Smooth muscle cell (in vitro differentiated cells): ENCODE measurements at regions not wholly inside any gene's neighbourhood (a gene's known extent, or its start where the extent isn't known, plus 50 kb on each side); places are given as distances from the start of the nearest gene placed in this dataset.
"Not testable (repeated sequence)": the region's sequence is repeated elsewhere in the genome, so short reads cannot be mapped to it uniquely, and the experiment has no call there.

ENCODE experiments used
- DNase-seq: peaks from one replicate; lab custom pipeline; 2025; ENCODE audit not compliant: unreplicated experiment; lab: John Stamatoyannopoulos, UW
- H2AFZ ChIP-seq: fragments of 200-600 bp; sonication (generic); 2 replicates; pipeline ENCODE4 v1.6.0; 2016; ENCODE audit warnings: antibody characterized with exemption, low read depth, mild to moderate bottlenecking
- H3F3A ChIP-seq: fragments of 200-600 bp; sonication (generic); 2 replicates; pipeline ENCODE4 v1.6.0; 2017; ENCODE audit warnings: antibody characterized with exemption, low read depth
- H3K27ac ChIP-seq: fragments of 200-600 bp; sonication (generic); 2 replicates; pipeline ENCODE4 v1.5.1; 2016; ENCODE audit warnings: low read depth, mild to moderate bottlenecking
- H3K27me3 ChIP-seq: fragments of 200-600 bp; sonication (generic); 2 replicates; pipeline ENCODE4 v1.6.1; 2016; ENCODE audit warnings: low read depth, mild to moderate bottlenecking
- H3K36me3 ChIP-seq: fragments of 200-600 bp; sonication (generic); 2 replicates; pipeline ENCODE4 v1.5.1; 2016; ENCODE audit warnings: low read depth
- H3K4me1 ChIP-seq: fragments of 200-600 bp; sonication (generic); 2 replicates; pipeline ENCODE4 v1.5.1; 2016; ENCODE audit warnings: low read depth
- H3K4me2 ChIP-seq: fragments of 200-600 bp; sonication (generic); 2 replicates; pipeline ENCODE4 v1.6.0; 2016; ENCODE audit warnings: mild to moderate bottlenecking
- H3K4me3 ChIP-seq: fragments of 200-600 bp; sonication (generic); 2 replicates; pipeline ENCODE4 v1.5.1; 2016; ENCODE audit warnings: mild to moderate bottlenecking
- H3K79me2 ChIP-seq: fragments of 200-600 bp; sonication (generic); 2 replicates; pipeline ENCODE4 v1.6.0; 2016; ENCODE audit warnings: low read depth, mild to moderate bottlenecking
- H3K9ac ChIP-seq: fragments of 200-600 bp; sonication (generic); 2 replicates; pipeline ENCODE4 v1.6.0; 2016; ENCODE audit warnings: low read depth
- H3K9me3 ChIP-seq: fragments of 200-600 bp; sonication (generic); replicated peaks from 2 replicates; pipeline ENCODE4 v1.5.1; 2016; ENCODE audit warnings: low read depth
- H4K20me1 ChIP-seq: fragments of 200-600 bp; sonication (generic); 2 replicates; pipeline ENCODE4 v1.6.0; 2016; ENCODE audit warnings: low read depth
- WGBS: methylation state at CpG from one replicate; pipeline ENCODE4 v1.1.7; 2016; ENCODE audit warnings: low lambda C conversion rate; 5-methylcytosine and 5-hydroxymethylcytosine counted together

DNA sequence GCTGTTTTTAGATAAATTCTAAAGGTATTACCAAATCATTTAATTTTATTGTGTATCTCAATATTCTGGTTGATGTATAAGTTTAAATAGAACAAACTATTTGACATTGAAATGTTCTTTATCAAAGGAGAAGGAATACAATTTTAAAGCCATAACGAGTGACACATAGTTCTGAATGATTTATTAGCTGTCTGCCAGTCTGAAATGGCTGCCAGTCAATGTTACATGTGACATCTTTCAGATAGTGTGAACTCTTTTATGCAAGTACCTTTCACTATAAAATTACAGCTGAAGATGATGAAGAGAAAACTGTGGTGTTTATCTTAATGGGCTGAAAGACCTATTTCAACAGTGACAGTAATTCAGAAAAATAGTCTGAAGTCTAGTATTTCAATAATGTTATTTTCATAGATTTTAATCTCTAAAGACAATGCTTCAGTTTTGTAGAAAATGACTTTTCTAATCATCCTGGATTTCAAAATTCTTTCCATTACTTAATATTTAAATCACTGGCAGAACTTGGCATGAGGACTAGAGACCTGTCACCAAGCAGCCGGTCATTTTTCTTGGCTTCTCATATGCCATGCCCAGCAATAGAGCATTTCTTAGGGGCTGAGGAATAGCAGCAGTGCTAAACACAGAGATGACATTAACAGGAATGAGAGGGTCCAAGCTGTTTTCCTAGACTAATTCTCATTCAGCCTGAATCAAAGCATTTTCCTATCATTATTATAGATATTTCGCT, 178.5 kb upstream of the C1QTNF3 start:
- H3K27ac ChIP-seq, H3K79me2 ChIP-seq, H3K36me3 ChIP-seq, H3K4me1 ChIP-seq, H3K9me3 ChIP-seq, H3K4me3 ChIP-seq, H4K20me1 ChIP-seq, H3K27me3 ChIP-seq, DNase-seq, H3K9ac ChIP-seq, H3F3A ChIP-seq, H2AFZ ChIP-seq, H3K4me2 ChIP-seq: not testable (repeated sequence)
- 83% methylated on average over 3 of the region's 3 CpGs for WGBS

GRCh38 chr5:34223158-34223557, 180.1 kb upstream of the C1QTNF3 start:
- not testable (repeated sequence) for H3K4me3 ChIP-seq, H3K4me2 ChIP-seq, H3K9ac ChIP-seq, H3F3A ChIP-seq, H3K27ac ChIP-seq, H3K27me3 ChIP-seq, H2AFZ ChIP-seq, H3K4me1 ChIP-seq, H4K20me1 ChIP-seq, H3K79me2 ChIP-seq, H3K36me3 ChIP-seq, H3K9me3 ChIP-seq, DNase-seq
- WGBS: no CpG with 5 or more reads among the region's 3 CpGs

DNA sequence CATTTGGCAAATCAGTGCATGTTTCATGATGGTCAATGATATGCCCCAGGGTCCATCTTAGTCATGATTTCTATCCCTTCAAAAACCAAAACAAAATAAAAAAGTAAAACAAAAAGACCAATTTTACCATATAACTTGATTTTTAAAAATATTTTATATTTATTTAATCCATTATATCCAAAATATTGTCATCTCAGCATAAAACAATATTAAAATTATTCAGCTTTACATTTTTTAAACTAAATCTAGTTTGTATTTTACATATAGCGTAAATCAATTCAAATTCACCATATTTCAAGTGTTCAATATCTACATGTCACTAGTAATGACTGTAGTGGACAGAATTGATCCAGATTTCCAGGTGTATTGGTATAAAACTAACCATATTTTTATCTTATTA, 187.4 kb upstream of the C1QTNF3 start:
- not testable (repeated sequence) for H3K4me3 ChIP-seq, H3K9me3 ChIP-seq, H3K79me2 ChIP-seq, H3K36me3 ChIP-seq, H3K4me2 ChIP-seq, H3K27me3 ChIP-seq, H2AFZ ChIP-seq, DNase-seq, H4K20me1 ChIP-seq, H3K4me1 ChIP-seq, H3K27ac ChIP-seq, H3K9ac ChIP-seq, H3F3A ChIP-seq
- 94% methylated on average over 1 of the region's 1 CpG for whole genome bisulfite sequencing

- H3K4me2 ChIP-seq: peak overlapping the region; percentile 81
Observed at GRCh38 chr5:34243802-34244201, 200.8 kb upstream of the C1QTNF3 start.

DNA sequence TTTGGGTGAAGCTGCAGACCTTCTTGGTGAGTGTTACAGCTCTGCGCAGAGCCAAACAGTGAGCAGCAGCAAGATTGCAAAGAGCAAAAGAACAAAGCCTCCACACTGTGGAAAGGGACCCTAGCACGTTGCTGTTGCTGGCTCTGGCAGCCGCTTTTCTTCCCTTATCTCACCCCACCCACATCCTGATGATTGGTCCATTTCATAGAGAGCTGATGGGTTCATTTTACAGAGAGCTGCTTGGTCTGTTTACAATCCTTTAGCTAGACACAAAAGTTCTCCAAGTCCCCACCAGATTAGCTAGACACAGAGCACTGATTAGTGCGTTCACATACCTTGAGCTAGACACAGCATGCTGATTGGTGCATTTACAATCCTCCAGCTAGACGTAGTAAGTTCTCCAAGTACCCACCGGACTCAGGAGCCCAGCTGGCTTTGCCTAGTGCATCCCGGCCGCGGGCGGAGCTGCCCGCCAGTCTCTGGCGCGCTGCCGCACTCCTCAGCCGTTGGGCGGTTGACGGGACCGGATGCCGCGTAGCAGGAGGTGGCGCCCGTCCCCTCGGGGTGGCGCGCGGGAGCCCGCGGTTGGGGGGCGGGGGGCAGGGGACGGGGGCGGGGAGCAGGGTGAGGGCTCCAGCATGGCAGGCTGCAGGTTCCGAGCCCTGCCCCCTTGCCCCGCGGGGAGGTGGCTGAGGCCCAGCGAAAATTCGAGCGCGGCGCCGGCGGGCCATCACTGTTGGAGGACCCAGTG, 201.4 kb upstream of the C1QTNF3 start:
- not testable (repeated sequence) for H3K36me3 ChIP-seq, H4K20me1 ChIP-seq, H3K4me1 ChIP-seq, H3K9me3 ChIP-seq, H3K27me3 ChIP-seq, H3K79me2 ChIP-seq, H3F3A ChIP-seq, DNase-seq, H3K9ac ChIP-seq
- WGBS: 1% methylated on average over 22 of the region's 41 CpGs
- peak overlapping the region; percentile 56 for H3K4me3 ChIP-seq
- H3K27ac ChIP-seq: peak overlapping the region; percentile 23
- H3K4me2 ChIP-seq: peak overlapping the region; percentile 81
- H2AFZ ChIP-seq: peak overlapping the region; percentile 41

More at GRCh38 chr5:34243802-34244201, 200.8 kb upstream of the C1QTNF3 start:
- H3K36me3 ChIP-seq, H3K79me2 ChIP-seq, H2AFZ ChIP-seq, H3K27me3 ChIP-seq, H4K20me1 ChIP-seq, DNase-seq, H3F3A ChIP-seq, H3K9me3 ChIP-seq, H3K9ac ChIP-seq, H3K4me1 ChIP-seq: not testable (repeated sequence)
- Histone ChIP-seq H3K4me3 (peak overlapping the region; percentile 56), H3K27ac (peak overlapping the region; percentile 23)

- DNase-seq, H3K79me2 ChIP-seq, H3K27ac ChIP-seq, H2AFZ ChIP-seq, H3F3A ChIP-seq, H3K9ac ChIP-seq, H4K20me1 ChIP-seq, H3K9me3 ChIP-seq, H3K27me3 ChIP-seq, H3K4me1 ChIP-seq, H3K36me3 ChIP-seq: not testable (repeated sequence)
- WGBS: no CpG with 5 or more reads among the region's 31 CpGs
- Histone ChIP-seq H3K4me2 (peak overlapping the region; percentile 67), H3K4me3 (peak overlapping the region; percentile 56)
Observed at GRCh38 chr5:34245032-34245394, 202.0 kb upstream of the C1QTNF3 start.

GRCh38 chr5:34245813-34246212, 202.8 kb upstream of the C1QTNF3 start:
- not testable (repeated sequence) for H4K20me1 ChIP-seq, H3K4me1 ChIP-seq, H3K9me3 ChIP-seq, DNase-seq, H2AFZ ChIP-seq, H3K9ac ChIP-seq, H3F3A ChIP-seq, H3K79me2 ChIP-seq, H3K27me3 ChIP-seq, H3K36me3 ChIP-seq, H3K27ac ChIP-seq
- 82% methylated on average over 2 of the region's 2 CpGs for WGBS
- peak overlapping the region; percentile 25 for H3K4me3 ChIP-seq
- H3K4me2 ChIP-seq: peak overlapping the region; percentile 39

- H4K20me1 ChIP-seq, H3K9me3 ChIP-seq, H3K36me3 ChIP-seq, H2AFZ ChIP-seq, DNase-seq, H3K27me3 ChIP-seq, H3K27ac ChIP-seq, H3K4me1 ChIP-seq, H3K9ac ChIP-seq, H3F3A ChIP-seq, H3K4me2 ChIP-seq, H3K4me3 ChIP-seq, H3K79me2 ChIP-seq: not testable (repeated sequence)
Observed at GRCh38 chr5:34258598-34258997, 215.6 kb upstream of the C1QTNF3 start.
